ENCODE measurements at regions not wholly inside any gene's neighbourhood (a gene's known extent, or its start where the extent isn't known, plus 50 kb on each side); places are given as distances from the start of the nearest gene placed in this dataset.

- TF ChIP-seq BRCA1 (IDR thresholded peaks at IDR 0.05; ENCODE audit: low read depth, low read length) (no peak), POLR2AphosphoS5 (IDR thresholded peaks at IDR 0.05; ENCODE audit: low read depth, low read length) (no peak), PHF8 (conservative IDR thresholded peaks at IDR 0.05; ENCODE audit: low read depth, low read length) (no peak), KDM5A (IDR thresholded peaks at IDR 0.05; ENCODE audit: low read length) (no peak), RNF2 (IDR thresholded peaks at IDR 0.05; ENCODE audit: borderline replicate concordance, low read depth, low read length, missing control alignments, poor library complexity, severe bottlenecking) (no peak), KDM1A (IDR thresholded peaks at IDR 0.05; ENCODE audit: borderline replicate concordance, low read length) (no peak), RAD21 (IDR thresholded peaks at IDR 0.05 in 1 of 2, conservative IDR thresholded peaks at IDR 0.05 in 1 of 2; ENCODE audit: low read depth in 2 of 2, low read length in 2 of 2) (no peak), SIRT6 (IDR thresholded peaks at IDR 0.05; ENCODE audit: low read length) (no peak), EP300 (IDR thresholded peaks at IDR 0.05; ENCODE audit: borderline replicate concordance in 1 of 2, low read depth in 2 of 2, low read length in 2 of 2) (no peak), SIX5 (IDR thresholded peaks at IDR 0.05; ENCODE audit: low read depth, low read length) (no peak), SAP30 (IDR thresholded peaks at IDR 0.05; ENCODE audit: insufficient read depth, insufficient replicate concordance, low read length) (no peak), NANOG (IDR thresholded peaks at IDR 0.05; ENCODE audit: insufficient read depth, low read depth, low read length, poor library complexity, severe bottlenecking) (no peak)
- TF ChIP-seq, protein P1, sequence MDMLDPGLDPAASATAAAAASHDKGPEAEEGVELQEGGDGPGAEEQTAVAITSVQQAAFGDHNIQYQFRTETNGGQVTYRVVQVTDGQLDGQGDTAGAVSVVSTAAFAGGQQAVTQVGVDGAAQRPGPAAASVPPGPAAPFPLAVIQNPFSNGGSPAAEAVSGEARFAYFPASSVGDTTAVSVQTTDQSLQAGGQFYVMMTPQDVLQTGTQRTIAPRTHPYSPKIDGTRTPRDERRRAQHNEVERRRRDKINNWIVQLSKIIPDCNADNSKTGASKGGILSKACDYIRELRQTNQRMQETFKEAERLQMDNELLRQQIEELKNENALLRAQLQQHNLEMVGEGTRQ (IDR thresholded peaks at IDR 0.05; ENCODE audit: low read length): no peak
Observed at GRCh38 chr10:106498675-106499074, 665.8 kb downstream of the SORCS1 start.

More at GRCh38 chr10:106498675-106499074, 665.8 kb downstream of the SORCS1 start:
- Histone ChIP-seq H3K4me3 (ENCODE audit: extremely low read depth in 1 of 4, insufficient read depth in 2 of 4, low read depth in 3 of 4, low read length in 4 of 4) (no peak overlapping the region), H3K4me1 (replicated peaks in 1 of 4; ENCODE audit: control insufficient read depth in 3 of 4, insufficient read depth in 4 of 4, low read length in 3 of 4) (no peaks in the 10 kb centered on the region), H3K23me2 (ENCODE audit: low read depth, low read length) (no peaks in the 10 kb centered on the region), H2BK20ac (ENCODE audit: low read length) (no peak overlapping the region), H3K14ac (ENCODE audit: insufficient read length) (no peak overlapping the region), H3K9ac (replicated peaks in 1 of 4; ENCODE audit: extremely low read depth in 1 of 4, low read depth in 3 of 4, low read length in 3 of 4) (no peak overlapping the region), H3K79me1 (ENCODE audit: low read depth, low read length) (no peaks in the 10 kb centered on the region), H3K9me3 (ENCODE audit: insufficient read depth in 2 of 2, low read depth in 1 of 2, low read length in 1 of 2) (no peaks in the 10 kb centered on the region), H3K4me2 (ENCODE audit: insufficient read depth in 1 of 2, low read depth in 2 of 2, low read length in 2 of 2) (no peak overlapping the region), H2BK5ac (ENCODE audit: low read depth, low read length) (no peak overlapping the region), H4K8ac (ENCODE audit: extremely low read depth, insufficient read depth, low read length) (no peak overlapping the region), H4K5ac (ENCODE audit: insufficient read length, low read depth, low read length) (no peak overlapping the region), H4K20me1 (replicated peaks in 1 of 2; ENCODE audit: control insufficient read depth in 1 of 2, insufficient read depth in 2 of 2, low read length in 2 of 2) (no peaks in the 10 kb centered on the region), H2BK15ac (ENCODE audit: low read length) (no peak overlapping the region), H3K27me3 (replicated peaks in 1 of 4; ENCODE audit: control insufficient read depth in 3 of 4, extremely low read depth in 1 of 4, insufficient read depth in 3 of 4, low read length in 3 of 4) (no peaks in the 10 kb centered on the region), H2BK120ac (replicated peaks; ENCODE audit: low read depth, low read length) (no peak overlapping the region), H3K18ac (ENCODE audit: extremely low read depth, low read length) (no peak overlapping the region), H3K27ac (ENCODE audit: low read depth, low read length) (no peak overlapping the region), H2AFZ (ENCODE audit: low read length) (no peak overlapping the region), H2AK5ac (ENCODE audit: low read depth, low read length) (no peak overlapping the region), H3K79me2 (ENCODE audit: control insufficient read depth in 1 of 2, insufficient read depth in 2 of 2, low read length in 2 of 2) (no peaks in the 10 kb centered on the region), H3K23ac (ENCODE audit: insufficient read length) (no peak overlapping the region), H3K56ac (replicated peaks; ENCODE audit: insufficient read length, low read depth, low read length) (no peak overlapping the region), H3K4ac (replicated peaks; ENCODE audit: insufficient read length, low read depth, low read length) (no peak overlapping the region), H3K36me3 (ENCODE audit: control insufficient read depth in 2 of 4, insufficient read depth in 4 of 4, low read length in 3 of 4) (no peaks in the 10 kb centered on the region), H4K91ac (replicated peaks; ENCODE audit: insufficient read length, low read length) (no peak overlapping the region), H2BK12ac (ENCODE audit: low read depth, low read length) (no peak overlapping the region)
- no peak for DNase-seq (ENCODE audit: low read depth in 1 of 2, low spot score in 2 of 2)
- CTCF ChIA-PET (ENCODE audit: partially characterized antibody): interaction anchor here (0.6 kb wide), 1 partner anchor 1789 kb away, joined by 4 read pairs; no protein-coding TSS in a partner anchor
- POLR2A ChIA-PET (ENCODE audit: partially characterized antibody): no interaction called here
- WGBS, 2 experiments (ENCODE audit: extremely low coverage in 1 of 2, insufficient coverage in 1 of 2, insufficient read length in 1 of 2, insufficient replicate concordance in 2 of 2, low coverage in 1 of 2, low lambda C conversion rate in 2 of 2, missing lambda C conversion rate in 1 of 2): 90% methylated on average over 4 of the region's 4 CpGs; no CpG with 5 or more reads in 1 of the 2 experiments
- no peak for FAIRE-seq
